ENCODE measurements at regions not wholly inside any gene's neighbourhood (a gene's known extent, or its start where the extent isn't known, plus 50 kb on each side); places are given as distances from the start of the nearest gene placed in this dataset.

DNA sequence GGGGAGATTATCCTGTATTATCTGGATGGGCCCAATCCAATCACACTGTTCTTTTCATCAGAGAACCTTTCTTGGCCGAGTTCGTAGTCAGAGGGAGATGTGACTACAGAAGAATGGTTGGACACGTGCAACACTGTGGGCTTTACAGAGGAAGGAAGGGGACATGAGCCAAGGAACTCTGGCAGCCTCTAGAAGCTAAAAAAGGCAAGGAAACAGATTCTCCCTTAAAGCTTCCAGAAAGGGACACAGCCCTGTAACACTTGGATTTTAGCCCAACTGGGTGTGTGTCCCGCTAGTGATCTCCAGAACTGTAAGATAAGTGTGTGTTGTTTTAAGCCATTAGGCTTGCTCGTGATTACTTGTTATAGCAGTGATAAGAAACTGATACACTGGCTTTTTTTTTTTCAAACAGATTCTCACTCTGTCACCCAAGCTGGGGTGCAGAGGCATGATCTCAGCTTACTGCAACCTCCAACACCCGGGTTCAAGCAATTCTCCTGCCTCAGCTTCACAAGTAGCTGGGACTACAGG is 53.9 kb upstream of the FBXO28 start:
- TF ChIP-seq, protein P1, sequence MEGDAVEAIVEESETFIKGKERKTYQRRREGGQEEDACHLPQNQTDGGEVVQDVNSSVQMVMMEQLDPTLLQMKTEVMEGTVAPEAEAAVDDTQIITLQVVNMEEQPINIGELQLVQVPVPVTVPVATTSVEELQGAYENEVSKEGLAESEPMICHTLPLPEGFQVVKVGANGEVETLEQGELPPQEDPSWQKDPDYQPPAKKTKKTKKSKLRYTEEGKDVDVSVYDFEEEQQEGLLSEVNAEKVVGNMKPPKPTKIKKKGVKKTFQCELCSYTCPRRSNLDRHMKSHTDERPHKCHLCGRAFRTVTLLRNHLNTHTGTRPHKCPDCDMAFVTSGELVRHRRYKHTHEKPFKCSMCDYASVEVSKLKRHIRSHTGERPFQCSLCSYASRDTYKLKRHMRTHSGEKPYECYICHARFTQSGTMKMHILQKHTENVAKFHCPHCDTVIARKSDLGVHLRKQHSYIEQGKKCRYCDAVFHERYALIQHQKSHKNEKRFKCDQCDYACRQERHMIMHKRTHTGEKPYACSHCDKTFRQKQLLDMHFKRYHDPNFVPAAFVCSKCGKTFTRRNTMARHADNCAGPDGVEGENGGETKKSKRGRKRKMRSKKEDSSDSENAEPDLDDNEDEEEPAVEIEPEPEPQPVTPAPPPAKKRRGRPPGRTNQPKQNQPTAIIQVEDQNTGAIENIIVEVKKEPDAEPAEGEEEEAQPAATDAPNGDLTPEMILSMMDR (IDR thresholded peaks at IDR 0.05) = no peak
- no peak for TF ChIP-seq POLR2A (IDR thresholded peaks at IDR 0.05)
- TF ChIP-seq EP300 (IDR thresholded peaks at IDR 0.05) = no peak
- no peak for TF ChIP-seq POLR2AphosphoS5 (IDR thresholded peaks at IDR 0.05)
